Aorta (tissue), 5 donors: ENCODE measurements at regions not wholly inside any gene's neighbourhood (a gene's known extent, or its start where the extent isn't known, plus 50 kb on each side); places are given as distances from the start of the nearest gene placed in this dataset.

Experiments used
- ATAC-seq: fragments of 200-7000 bp; cut with Tn5 transposase; one replicate; pipeline ENCODE4 v1.9.1; 2022; ENCODE audit warnings: moderate library complexity; ENCODE audit not compliant: low FRiP score
- DNase-seq, 2 donors: peaks; one replicate each; pipeline ENCODE4 v3.0.0-alpha.2; 2020
- H3K27ac ChIP-seq, 2 donors: one replicate each; pipeline ENCODE4 v1.5.1; 2013; ENCODE audit warnings: low read length in 2 of 2, mild to moderate bottlenecking in 2 of 2, moderate library complexity in 2 of 2, control low read depth in 1 of 2, inconsistent platforms in 1 of 2, low read depth in 1 of 2
- H3K27me3 ChIP-seq, 2 donors: one replicate each; pipeline ENCODE4 v1.6.1; 2013; ENCODE audit warnings: control low read depth in 1 of 2, low read length in 1 of 2, mild to moderate bottlenecking in 1 of 2, moderate library complexity in 1 of 2; ENCODE audit not compliant: insufficient read depth in 2 of 2, control insufficient read depth in 1 of 2
- H3K36me3 ChIP-seq, 2 donors: one replicate each; pipeline ENCODE4 v1.6.1; 2013; ENCODE audit warnings: control low read depth in 1 of 2, low read length in 1 of 2, mild to moderate bottlenecking in 1 of 2; ENCODE audit not compliant: insufficient read depth in 2 of 2, control insufficient read depth in 1 of 2
- H3K4me1 ChIP-seq, 2 donors: one replicate each; pipeline ENCODE4 v1.6.1; 2013; ENCODE audit warnings: low read length in 2 of 2, control low read depth in 1 of 2, mild to moderate bottlenecking in 1 of 2, moderate library complexity in 1 of 2; ENCODE audit not compliant: insufficient read depth in 2 of 2, control insufficient read depth in 1 of 2
- H3K4me3 ChIP-seq, 2 donors: one replicate each; pipeline ENCODE4 v1.5.1; 2013; ENCODE audit warnings: low read length in 2 of 2, control low read depth in 1 of 2, mild to moderate bottlenecking in 1 of 2
- H3K9me3 ChIP-seq: one replicate; pipeline ENCODE4 v1.6.1; 2013; ENCODE audit warnings: mild to moderate bottlenecking, low read length; ENCODE audit not compliant: control insufficient read depth
- WGBS, 2 donors: extraction: QIAGEN DNeasy Blood & Tissue Kit; methylation state at CpG; one replicate each; pipeline ENCODE4 v1.1.7; 2013; 5-methylcytosine and 5-hydroxymethylcytosine counted together
- intact Hi-C, 2 donors: fragments of 100-400 bp; cut with DNase I; formaldehyde crosslinking; loops; one replicate each; pipeline versions ENCODE4 v1.14.2 to v1.15.0; 2022
- donor health status: healthy with polysubstance abuse.
- donor health status: Bipolar disorder and iron deficiency.
- donor health status: DM: no; HTN: no; CAD: no.
- donor health status: DM: no; HTN: no; CAD: no.
- donor health status: DM: yes; HTN: yes; CAD: no.

- intact Hi-C loops = no loop called here
- Histone ChIP-seq H3K36me3 (no peaks in the 10 kb centered on the region), H3K4me3 (no peak overlapping the region), H3K27me3 (no peaks in the 10 kb centered on the region), H3K4me1 (no peaks in the 10 kb centered on the region), H3K9me3 (no peaks in the 10 kb centered on the region), H3K27ac (no peak overlapping the region)
- ATAC-seq = no peak
- DNase-seq = no peak
- 31 to 33% methylated on average over 5 of the region's 5 CpGs for WGBS, 2 donors
These were observed 389.1 kb downstream of the AASDHPPT start for GRCh38 chr11:106466521-106467080.

GRCh38 chr11:106467501-106467900 is 390.0 kb downstream of the AASDHPPT start:
- Histone ChIP-seq H3K27ac (no peak overlapping the region), H3K4me1 (no peaks in the 10 kb centered on the region), H3K27me3 (no peaks in the 10 kb centered on the region), H3K9me3 (no peaks in the 10 kb centered on the region), H3K4me3 (no peak overlapping the region), H3K36me3 (no peaks in the 10 kb centered on the region)
- ATAC-seq (no peak), DNase-seq (no peak)
- intact Hi-C loops = no loop called here

GRCh38 chr11:106468086-106468485 is 390.6 kb downstream of the AASDHPPT start:
- no peak overlapping the region for H3K27ac ChIP-seq
- intact Hi-C loops = no loop called here
- no peaks in the 10 kb centered on the region for H3K9me3 ChIP-seq
- 6 to 9% methylated on average over 3 of the region's 3 CpGs for WGBS, 2 donors
- no peaks in the 10 kb centered on the region for H3K4me1 ChIP-seq
- ATAC-seq (no peak), DNase-seq (no peak)
- no peak overlapping the region for H3K4me3 ChIP-seq
- no peaks in the 10 kb centered on the region for H3K27me3 ChIP-seq
- no peaks in the 10 kb centered on the region for H3K36me3 ChIP-seq

GRCh38 chr11:106468531-106468930 is 391.1 kb downstream of the AASDHPPT start:
- H3K4me3 ChIP-seq = no peak overlapping the region
- no peaks in the 10 kb centered on the region for H3K4me1 ChIP-seq
- DNase-seq (no peak), ATAC-seq (no peak)
- H3K36me3 ChIP-seq = no peaks in the 10 kb centered on the region
- intact Hi-C loops = no loop called here
- 11 to 19% methylated on average over 1 of the region's 1 CpG for WGBS, 2 donors
- H3K9me3 ChIP-seq = no peaks in the 10 kb centered on the region
- H3K27me3 ChIP-seq = no peaks in the 10 kb centered on the region
- H3K27ac ChIP-seq = no peak overlapping the region

GRCh38 chr11:106470230-106470629 is 392.8 kb downstream of the AASDHPPT start:
- no peak overlapping the region for H3K27ac ChIP-seq
- H3K4me1 ChIP-seq = no peaks in the 10 kb centered on the region
- ATAC-seq (no peak), DNase-seq (no peak)
- intact Hi-C loops = no loop called here
- no peak overlapping the region for H3K4me3 ChIP-seq
- 96 to 97% methylated on average over 3 of the region's 3 CpGs for WGBS, 2 donors
- H3K36me3 ChIP-seq = no peaks in the 10 kb centered on the region
- peaks cover 0 to 2% of the 10 kb centered on the region in 2 donors for H3K27me3 ChIP-seq
- peaks cover 4% of the 10 kb centered on the region for H3K9me3 ChIP-seq

GRCh38 chr11:106471276-106471675 is 393.8 kb downstream of the AASDHPPT start:
- no peak for DNase-seq
- Histone ChIP-seq H3K27ac (no peak overlapping the region), H3K36me3 (no peaks in the 10 kb centered on the region), H3K9me3 (peaks cover 4% of the 10 kb centered on the region), H3K4me1 (no peaks in the 10 kb centered on the region), H3K4me3 (no peak overlapping the region), H3K27me3 (peaks cover 0 to 2% of the 10 kb centered on the region in 2 donors)
- intact Hi-C loops = no loop called here
- 65 to 77% methylated on average over 1 of the region's 1 CpG for WGBS, 2 donors
- no peak for ATAC-seq

GRCh38 chr11:106473089-106473722 is 395.7 kb downstream of the AASDHPPT start:
- no peaks in the 10 kb centered on the region for H3K4me1 ChIP-seq
- peaks cover 0 to 2% of the 10 kb centered on the region in 2 donors for H3K27me3 ChIP-seq
- no peak for ATAC-seq
- H3K36me3 ChIP-seq = no peaks in the 10 kb centered on the region
- intact Hi-C loops = no loop called here
- no peak overlapping the region for H3K27ac ChIP-seq
- no peak for DNase-seq
- 87 to 92% methylated on average over 2 of the region's 2 CpGs for WGBS, 2 donors
- no peak overlapping the region for H3K4me3 ChIP-seq
- H3K9me3 ChIP-seq = peaks cover 4% of the 10 kb centered on the region

- intact Hi-C loops = no loop called here
- Histone ChIP-seq H3K4me1 (no peaks in the 10 kb centered on the region), H3K36me3 (no peaks in the 10 kb centered on the region), H3K27me3 (peaks cover 0 to 2% of the 10 kb centered on the region in 2 donors), H3K27ac (no peak overlapping the region), H3K4me3 (no peak overlapping the region), H3K9me3 (peaks cover 4% of the 10 kb centered on the region)
- ATAC-seq (no peak), DNase-seq (no peak)
- WGBS, 2 donors = 88 to 92% methylated on average over 2 of the region's 2 CpGs
These were observed 396.8 kb downstream of the AASDHPPT start for GRCh38 chr11:106474274-106474673.

- DNase-seq = no peak
- H3K27ac ChIP-seq = no peak overlapping the region
- intact Hi-C loops = no loop called here
- peaks cover 0 to 2% of the 10 kb centered on the region in 2 donors for H3K27me3 ChIP-seq
- H3K9me3 ChIP-seq = peaks cover 4% of the 10 kb centered on the region
- H3K4me1 ChIP-seq = no peaks in the 10 kb centered on the region
- H3K4me3 ChIP-seq = no peak overlapping the region
- WGBS, 2 donors = 66 to 83% methylated on average over 5 of the region's 5 CpGs
- ATAC-seq = no peak
- H3K36me3 ChIP-seq = no peaks in the 10 kb centered on the region
These were observed 397.7 kb downstream of the AASDHPPT start for GRCh38 chr11:106475181-106475580.
